ENCODE measurements at regions not wholly inside any gene's neighbourhood (a gene's known extent, or its start where the extent isn't known, plus 50 kb on each side); places are given as distances from the start of the nearest gene placed in this dataset.

- TF ChIP-seq CTCF (IDR thresholded peaks at IDR 0.05) (no peak), POLR2A (IDR thresholded peaks at IDR 0.05) (no peak)
- Histone ChIP-seq H3K27ac (no peak overlapping the region), H3K4me3 (replicated peaks in 1 of 3) (no peak overlapping the region), H3K4me1 (no peaks in the 10 kb centered on the region), H3K36me3 (no peaks in the 10 kb centered on the region), H3K9me3 (no peaks in the 10 kb centered on the region), H3K27me3 (no peaks in the 10 kb centered on the region)
- WGBS, 2 donors, result 86 to 87% methylated on average over 4 of the region's 4 CpGs
- intact Hi-C loops (cut with DNase I), result loop anchor here (10.0 kb wide), 1 partner anchor 60 kb away; no protein-coding TSS in a partner anchor
- DNase-seq, result no peak
Observed at GRCh38 chr15:46644501-46645481, 1010.0 kb downstream of the SQOR start.

- no peak overlapping the region for H3K4me3 ChIP-seq (replicated peaks in 1 of 3)
- TF ChIP-seq POLR2A (IDR thresholded peaks at IDR 0.05) (no peak), CTCF (IDR thresholded peaks at IDR 0.05) (no peak)
- H3K27ac ChIP-seq, result no peak overlapping the region
- no peaks in the 10 kb centered on the region for H3K9me3 ChIP-seq
- H3K27me3 ChIP-seq, result no peaks in the 10 kb centered on the region
- 86 to 94% methylated on average over 1 of the region's 1 CpG for WGBS, 2 donors
- DNase-seq, result no peak
- intact Hi-C loops (cut with DNase I), result loop anchor here (10.0 kb wide), 1 partner anchor 62 kb away; no protein-coding TSS in a partner anchor
- no peaks in the 10 kb centered on the region for H3K36me3 ChIP-seq
- H3K4me1 ChIP-seq, result no peaks in the 10 kb centered on the region
Observed at GRCh38 chr15:46646490-46646889, 1011.7 kb downstream of the SQOR start.

GRCh38 chr15:46647046-46647445 is 1012.2 kb downstream of the SQOR start:
- DNase-seq, result no peak
- Histone ChIP-seq H3K36me3 (no peaks in the 10 kb centered on the region), H3K4me1 (no peaks in the 10 kb centered on the region), H3K9me3 (no peaks in the 10 kb centered on the region), H3K27me3 (no peaks in the 10 kb centered on the region), H3K4me3 (replicated peaks in 1 of 3) (no peak overlapping the region), H3K27ac (no peak overlapping the region)
- intact Hi-C loops (cut with DNase I), result loop anchor here (10.0 kb wide), 1 partner anchor 62 kb away; no protein-coding TSS in a partner anchor
- TF ChIP-seq POLR2A (IDR thresholded peaks at IDR 0.05) (no peak), CTCF (IDR thresholded peaks at IDR 0.05) (no peak)
- 64 to 67% methylated on average over 1 of the region's 1 CpG for WGBS, 2 donors

GRCh38 chr15:46652266-46652665 is 1017.4 kb downstream of the SQOR start:
- 47 to 50% methylated on average over 2 of the region's 2 CpGs for WGBS, 2 donors
- TF ChIP-seq CTCF (IDR thresholded peaks at IDR 0.05) (no peak), POLR2A (IDR thresholded peaks at IDR 0.05) (no peak)
- H3K27me3 ChIP-seq, result no peaks in the 10 kb centered on the region
- no peak overlapping the region for H3K27ac ChIP-seq
- no peaks in the 10 kb centered on the region for H3K4me1 ChIP-seq
- no peaks in the 10 kb centered on the region for H3K9me3 ChIP-seq
- no peaks in the 10 kb centered on the region for H3K36me3 ChIP-seq
- intact Hi-C loops (cut with DNase I), result no loop called here
- no peak overlapping the region for H3K4me3 ChIP-seq (replicated peaks in 1 of 3)
- no peak for DNase-seq

- no peak for DNase-seq
- H3K36me3 ChIP-seq, result no peaks in the 10 kb centered on the region
- H3K27ac ChIP-seq, result no peak overlapping the region
- H3K4me3 ChIP-seq (replicated peaks in 1 of 3), result no peak overlapping the region
- WGBS, 2 donors, result 77 to 78% methylated on average over 2 of the region's 2 CpGs
- no peaks in the 10 kb centered on the region for H3K4me1 ChIP-seq
- H3K9me3 ChIP-seq, result no peaks in the 10 kb centered on the region
- intact Hi-C loops (cut with DNase I), result no loop called here
- no peaks in the 10 kb centered on the region for H3K27me3 ChIP-seq
- TF ChIP-seq POLR2A (IDR thresholded peaks at IDR 0.05), result no peak
- no peak for TF ChIP-seq CTCF (IDR thresholded peaks at IDR 0.05)
Observed at GRCh38 chr15:46654993-46655392, 1020.2 kb downstream of the SQOR start.

All from thyroid gland (tissue), 4 donors.